HG03439 (cell line): ENCODE measurements at regions not wholly inside any gene's neighbourhood (a gene's known extent, or its start where the extent isn't known, plus 50 kb on each side); places are given as distances from the start of the nearest gene placed in this dataset.

Source experiments
- ATAC-seq: cut with Tn5 transposase; IDR thresholded peaks from one replicate; pipeline ENCODE4 v1.9.1; 2021; ENCODE audit warnings: mild to moderate bottlenecking, moderate library complexity; ENCODE audit not compliant: unreplicated experiment

DNA sequence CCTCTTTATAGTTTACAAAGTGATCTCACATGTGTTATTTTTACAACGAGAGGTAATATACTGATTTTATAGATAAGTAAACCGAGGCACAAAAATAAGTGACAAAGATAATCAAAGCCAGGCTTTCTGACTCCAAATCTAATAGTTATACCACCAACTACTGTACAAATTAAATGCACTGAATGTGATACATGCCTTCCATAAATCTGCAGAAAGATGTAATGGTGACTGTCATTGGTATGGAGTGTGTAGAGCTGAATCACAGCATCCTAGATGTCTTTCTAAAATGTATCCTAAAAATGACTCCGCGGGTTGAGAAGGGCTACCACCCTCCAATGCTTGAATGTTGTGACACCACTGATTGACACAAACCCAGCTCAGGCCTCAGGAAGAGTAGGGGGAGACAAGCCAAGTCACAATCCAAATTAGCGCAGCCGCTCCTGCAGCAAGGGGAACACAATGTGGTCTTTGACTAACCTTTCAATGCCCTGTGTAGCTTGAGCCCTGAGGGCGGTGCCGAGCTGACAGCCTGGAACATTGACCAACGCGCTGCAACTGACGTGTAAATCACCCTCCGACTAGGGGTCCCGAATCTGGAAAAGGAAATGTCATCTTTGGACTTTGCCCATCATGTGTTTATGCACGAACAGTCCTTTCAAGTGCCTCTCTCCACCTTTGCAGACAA, 136.8 kb downstream of the OLIG3 start:
- no peak for ATAC-seq

DNA sequence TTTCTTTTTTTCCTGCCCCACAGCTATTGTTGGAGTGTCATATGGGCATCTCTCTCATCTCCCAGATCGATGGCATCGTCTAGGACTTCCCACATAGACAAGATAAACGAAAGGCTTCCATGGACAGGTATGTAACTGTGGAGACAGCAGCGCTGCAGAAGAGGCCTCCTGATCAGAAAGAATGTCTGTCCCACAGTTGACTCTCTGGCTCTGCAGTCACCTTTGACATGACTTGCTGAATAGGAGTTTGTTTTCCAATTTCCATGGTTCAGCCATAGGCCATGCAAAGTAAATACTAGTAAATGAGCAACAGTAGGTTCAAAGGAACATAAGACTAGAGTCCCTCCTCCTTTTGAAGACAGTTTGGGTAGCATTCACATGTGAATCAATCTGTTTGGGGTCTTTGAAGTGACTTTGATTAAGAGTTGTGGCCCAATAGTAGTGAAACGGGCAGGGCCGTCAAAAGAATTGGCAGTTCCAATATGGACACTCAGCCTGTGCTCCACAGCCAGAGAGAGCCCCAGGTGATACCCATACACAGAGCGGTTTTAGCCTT, 134.7 kb upstream of the IFNGR1 start:
- no peak for ATAC-seq

DNA sequence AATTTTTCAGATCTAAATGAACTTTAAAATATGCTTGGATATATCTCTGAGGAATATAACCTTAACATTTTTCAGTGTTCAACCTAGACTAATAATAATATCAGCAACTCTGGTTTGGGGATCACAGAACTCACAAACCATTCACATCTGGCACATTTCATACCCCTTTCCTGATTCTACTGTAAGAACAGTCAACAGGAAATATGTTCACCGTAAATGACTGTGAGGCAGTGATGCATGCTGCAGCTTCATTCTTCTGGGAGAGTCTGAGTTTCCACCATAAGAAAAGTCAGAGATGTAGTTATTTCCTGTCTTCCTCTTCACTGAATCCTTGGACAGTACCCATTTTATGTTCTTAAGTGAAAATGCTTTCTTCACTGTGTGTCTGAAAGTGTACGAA, 134.2 kb upstream of the IFNGR1 start:
- ATAC-seq = no peak

DNA sequence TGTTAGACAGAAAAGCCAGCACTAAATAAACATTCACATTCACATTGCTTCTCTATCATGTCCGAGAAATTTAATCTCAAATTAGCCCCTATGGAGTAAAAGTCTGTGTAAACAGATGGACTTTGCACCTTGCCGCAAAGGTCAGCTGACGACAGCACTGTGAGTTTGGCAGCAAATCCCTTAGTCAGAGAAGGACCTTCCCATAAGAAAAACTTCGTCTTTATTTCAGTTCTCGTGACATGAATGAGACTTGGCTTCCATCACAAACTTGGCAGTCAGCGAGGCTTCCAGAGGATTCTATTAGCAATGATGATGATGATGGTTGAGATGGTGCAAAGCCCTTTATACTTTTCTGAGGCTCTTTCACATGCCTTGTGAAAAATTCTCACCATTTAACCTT, 133.7 kb upstream of the IFNGR1 start:
- no peak for ATAC-seq

DNA sequence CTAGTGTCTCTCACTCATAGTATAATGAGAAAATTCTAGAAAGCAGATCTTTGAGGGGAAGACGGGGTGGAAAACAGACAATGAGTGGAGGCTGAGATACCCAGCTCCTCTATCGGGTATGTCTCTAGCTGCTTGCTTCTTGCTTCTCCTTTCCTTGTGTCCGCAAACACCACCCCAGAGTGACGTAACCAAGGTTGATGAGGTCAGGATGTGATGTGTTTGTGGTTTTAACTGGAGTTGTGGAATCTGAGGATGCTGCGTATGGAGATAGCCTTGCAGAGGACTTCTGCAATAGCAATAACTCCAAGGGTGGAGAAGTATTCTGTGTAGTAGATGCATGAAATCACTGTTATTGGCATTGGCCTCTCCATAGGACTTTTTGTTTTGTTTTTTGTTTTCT, 132.7 kb upstream of the IFNGR1 start:
- ATAC-seq = no peak

DNA sequence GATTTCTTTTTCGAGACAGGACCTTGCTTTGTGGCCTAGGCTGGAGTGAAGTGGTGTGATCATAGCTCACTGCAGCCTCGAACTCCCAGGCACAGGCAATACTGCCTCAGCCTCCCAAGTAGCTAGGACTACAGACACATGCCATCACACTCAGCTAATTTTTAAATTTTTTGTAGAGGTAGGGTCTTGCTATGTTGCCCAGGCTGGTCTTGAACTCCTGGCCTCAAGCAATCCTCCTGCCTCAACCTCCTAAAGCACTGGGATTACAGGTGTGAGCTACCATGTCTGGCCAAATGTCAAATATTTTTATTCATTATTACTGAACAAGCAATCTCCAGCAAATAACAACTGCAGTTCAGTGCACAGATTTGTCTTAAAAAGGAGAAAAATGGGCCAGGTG, 131.7 kb upstream of the IFNGR1 start:
- no peak for ATAC-seq

DNA sequence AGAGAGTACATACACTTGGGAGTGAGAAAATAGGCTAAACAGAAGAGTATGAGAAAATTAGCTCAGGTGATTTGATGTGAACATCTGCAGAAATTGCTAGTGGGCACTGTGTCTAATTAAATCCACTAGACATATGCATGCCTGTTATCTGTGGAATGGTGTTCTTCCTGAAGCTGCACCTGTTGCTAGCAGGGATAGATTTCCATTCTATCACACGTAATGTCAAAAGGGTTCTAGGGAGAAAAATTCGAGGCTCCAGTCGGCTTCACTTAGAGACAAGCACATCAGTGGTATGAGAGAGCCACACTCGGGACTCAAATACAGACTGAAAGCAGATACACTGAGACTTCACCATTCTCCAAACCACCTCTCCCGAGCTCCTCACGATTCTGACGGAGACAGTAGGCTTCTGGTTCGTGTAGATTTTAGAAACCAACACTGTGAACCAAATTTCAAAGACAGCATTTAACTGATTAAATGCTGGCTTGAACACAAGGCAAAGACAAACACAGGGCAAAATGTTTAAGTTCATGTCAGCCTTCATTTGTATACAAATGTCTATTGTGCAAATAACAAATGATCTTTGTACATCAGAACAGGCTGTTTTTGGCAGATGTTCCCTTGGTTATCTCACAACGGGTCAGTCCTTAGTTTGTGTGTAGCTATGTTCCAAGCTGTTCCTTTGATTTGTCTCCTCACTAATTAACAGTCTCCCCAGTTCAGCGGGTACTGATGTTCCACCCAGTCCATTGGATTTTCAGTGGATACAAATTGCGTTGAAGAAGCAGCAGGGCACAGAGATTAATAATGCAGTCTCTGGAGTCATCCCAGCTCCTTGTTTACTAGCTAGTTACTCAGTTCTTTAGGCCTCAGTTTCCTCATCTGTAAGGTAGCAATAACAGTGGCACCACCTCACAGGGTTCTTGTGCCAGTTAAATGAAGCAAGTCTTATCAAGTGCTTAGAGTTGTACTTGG, 131.0 kb upstream of the IFNGR1 start:
- ATAC-seq = no peak

DNA sequence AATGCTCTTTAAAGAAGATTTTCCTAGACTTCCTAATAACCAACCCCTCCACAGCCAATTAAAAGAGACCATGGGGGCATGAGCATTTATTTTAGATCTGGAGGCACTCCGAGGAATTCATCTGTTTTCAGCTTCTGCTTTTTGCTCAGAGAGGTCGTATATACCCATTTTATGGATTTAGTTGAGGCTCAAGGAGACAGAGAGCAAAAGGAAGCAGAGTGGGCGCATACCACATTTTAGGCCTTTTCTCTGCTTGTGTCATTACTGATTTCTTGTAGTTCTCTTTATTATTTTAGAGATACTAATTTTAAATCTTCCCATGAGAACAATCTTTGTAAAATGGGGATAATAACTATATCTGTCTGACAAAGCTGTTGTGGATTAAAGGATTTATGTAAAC, 129.6 kb upstream of the IFNGR1 start:
- no peak for ATAC-seq

DNA sequence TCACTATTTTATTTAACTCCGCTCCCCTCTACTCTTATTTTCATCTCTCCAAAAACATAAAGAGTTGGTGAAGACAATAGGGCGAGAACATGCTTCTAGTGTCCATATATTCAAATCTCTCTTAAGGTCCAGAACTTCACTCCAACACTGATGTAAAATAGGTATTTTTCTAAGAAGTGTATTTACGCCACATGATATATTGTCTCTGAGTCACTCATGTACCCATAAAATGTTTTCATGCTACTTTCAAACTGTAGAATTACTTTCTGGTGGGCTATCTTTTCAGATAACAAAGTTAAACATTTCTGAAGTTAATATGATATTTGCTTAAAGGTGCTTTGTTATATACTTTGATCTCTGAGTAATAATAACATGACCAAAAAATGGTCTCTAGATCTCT, 124.1 kb upstream of the IFNGR1 start:
- ATAC-seq = no peak

DNA sequence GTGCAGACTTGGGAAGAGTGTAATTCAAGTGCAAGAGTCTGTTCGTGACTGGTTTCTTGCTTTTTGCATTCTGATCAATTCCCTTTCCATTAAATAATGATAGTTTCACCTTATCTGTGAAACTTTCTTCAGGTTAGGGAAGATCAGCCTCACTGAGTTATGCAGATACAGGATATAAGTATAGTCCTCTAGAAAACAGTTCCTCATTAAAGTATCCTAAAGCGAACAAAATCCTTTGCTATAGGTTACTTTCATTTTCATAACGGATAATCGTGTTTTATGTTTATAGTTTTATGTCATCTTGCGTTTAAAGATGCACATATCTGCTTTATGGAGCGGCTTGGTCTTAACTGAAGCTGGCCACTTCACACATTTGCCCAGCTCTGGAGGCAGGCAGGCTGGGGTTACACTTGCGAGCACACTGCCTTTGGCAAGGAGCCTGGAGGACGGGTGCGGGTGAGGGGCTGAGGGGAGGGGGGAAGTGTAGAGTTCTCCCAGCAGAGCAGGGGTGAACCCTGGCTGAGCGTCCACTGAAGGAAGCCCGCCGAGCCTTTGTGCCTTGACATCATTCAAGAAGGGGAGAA, 123.5 kb upstream of the IFNGR1 start:
- ATAC-seq = no peak

DNA sequence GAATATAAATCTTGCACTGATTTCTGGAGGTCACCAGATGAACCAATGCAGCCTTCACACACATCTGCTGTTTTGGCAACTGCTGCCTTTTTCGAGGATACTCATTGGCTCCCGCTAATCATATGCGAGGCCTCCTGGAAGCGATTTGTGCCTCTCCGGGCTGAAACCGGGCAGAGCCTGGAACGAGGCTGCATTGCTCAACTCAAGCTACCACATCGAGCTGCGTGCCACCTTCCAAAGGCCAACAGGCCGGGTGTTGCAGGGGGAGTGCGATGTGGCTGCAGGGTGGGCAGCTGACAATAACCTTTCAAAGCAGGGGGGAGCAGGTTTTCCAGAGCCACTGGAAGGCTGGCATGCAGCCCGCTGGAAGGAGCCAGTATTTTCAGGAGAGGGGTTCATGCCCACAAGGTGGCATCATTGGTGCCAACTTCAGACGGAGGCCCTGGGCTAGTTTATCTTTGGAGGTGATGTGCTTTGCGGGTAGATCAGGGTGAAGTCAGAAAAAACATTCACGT, 122.6 kb upstream of the IFNGR1 start:
- no peak for ATAC-seq

DNA sequence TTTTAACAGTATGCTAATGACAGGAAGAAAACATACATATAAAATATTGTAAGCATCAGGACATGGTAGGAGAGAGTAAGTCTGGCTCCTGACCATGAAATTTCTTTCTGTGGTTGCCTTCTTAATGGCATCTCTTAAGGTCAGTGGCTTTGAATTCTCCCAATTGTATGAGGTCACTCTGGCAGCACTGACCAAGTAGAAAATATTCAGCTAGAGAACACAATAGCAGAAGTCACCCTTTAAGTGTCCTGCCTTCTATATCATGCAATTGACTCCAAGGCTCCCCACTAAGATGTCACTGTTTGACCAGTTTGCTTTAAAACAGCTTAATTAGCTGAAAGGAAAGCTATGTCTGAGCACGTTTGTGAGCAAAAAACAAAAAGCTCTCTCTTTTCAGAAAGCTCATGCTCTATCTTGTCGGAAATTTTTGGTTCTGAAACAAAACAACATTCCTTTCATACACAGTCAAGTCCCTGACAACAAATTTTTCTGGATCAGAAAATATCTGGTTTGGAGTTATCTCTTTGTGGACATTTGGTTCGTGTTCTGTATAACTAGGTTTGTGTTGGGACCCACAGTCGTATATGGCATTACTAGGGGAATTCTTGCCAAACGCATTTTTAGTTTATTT, 120.9 kb upstream of the IFNGR1 start:
- no peak for ATAC-seq

DNA sequence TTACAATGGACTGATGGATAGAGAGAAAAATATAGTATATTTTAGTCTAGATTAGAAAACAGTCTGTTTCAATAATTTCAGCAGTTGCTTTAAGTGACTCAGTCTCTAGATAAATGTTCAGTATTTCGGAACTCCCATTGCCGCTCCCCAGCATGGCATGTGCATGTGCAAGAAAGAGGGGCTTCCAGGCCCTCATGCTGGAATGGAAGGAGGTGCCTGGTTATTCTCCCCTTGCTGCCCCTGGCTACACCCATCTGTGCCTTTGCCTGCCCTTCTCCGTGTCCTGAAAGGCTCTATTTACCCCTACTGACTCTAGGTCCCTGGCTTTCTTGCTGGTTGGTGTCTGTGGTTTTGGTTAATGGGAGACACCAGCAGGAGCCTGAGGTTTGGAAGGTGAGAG, 115.7 kb upstream of the IFNGR1 start:
- ATAC-seq = no peak

DNA sequence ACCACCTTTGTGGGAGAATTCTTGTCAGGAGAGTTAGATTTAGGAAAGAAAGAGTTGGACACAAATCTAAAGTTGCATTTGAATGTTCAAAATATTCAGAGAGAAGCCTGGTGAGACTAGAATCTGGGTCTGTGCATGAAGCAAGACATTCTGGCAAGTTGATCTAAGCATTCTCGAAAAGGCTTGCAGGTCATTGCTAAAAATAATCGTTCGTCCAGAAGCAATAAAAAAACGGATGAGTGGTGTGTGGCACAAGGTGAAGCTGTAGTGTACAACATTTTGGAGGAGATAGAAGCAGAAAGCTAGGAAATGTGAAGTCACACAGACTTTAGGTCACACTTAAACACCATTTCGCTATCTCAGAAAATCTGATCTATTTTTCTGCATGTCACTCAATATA, 114.9 kb upstream of the IFNGR1 start:
- no peak for ATAC-seq

DNA sequence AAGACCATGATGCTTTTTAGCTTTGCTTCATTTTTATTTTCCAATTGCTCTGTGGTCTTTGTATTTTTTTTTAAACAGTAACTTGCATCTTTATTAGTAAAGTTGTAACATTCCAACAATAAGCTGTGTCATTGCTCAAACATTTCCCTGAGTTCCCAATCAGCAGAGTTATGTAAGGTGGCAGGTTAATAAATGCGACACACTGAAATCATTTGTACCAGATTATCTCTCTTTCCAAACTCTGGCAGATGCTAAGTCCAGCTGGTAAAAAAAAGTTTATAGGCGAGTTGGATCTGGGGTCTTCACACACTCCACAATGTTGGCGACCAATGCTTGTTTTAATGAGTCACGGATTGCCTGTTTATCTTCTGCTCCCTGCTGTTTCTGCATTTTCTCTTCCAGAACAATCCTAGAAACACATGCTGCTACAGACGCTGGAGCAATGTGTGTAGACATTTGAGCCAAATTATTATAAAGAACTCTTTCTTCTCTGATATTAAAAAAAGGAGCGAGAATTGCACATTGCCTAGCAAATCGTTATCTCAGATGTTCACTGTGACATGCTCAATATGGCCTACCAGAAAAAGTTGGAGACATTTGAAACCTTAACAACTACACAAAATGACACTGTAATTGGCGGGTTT, 113.6 kb upstream of the IFNGR1 start:
- no peak for ATAC-seq

DNA sequence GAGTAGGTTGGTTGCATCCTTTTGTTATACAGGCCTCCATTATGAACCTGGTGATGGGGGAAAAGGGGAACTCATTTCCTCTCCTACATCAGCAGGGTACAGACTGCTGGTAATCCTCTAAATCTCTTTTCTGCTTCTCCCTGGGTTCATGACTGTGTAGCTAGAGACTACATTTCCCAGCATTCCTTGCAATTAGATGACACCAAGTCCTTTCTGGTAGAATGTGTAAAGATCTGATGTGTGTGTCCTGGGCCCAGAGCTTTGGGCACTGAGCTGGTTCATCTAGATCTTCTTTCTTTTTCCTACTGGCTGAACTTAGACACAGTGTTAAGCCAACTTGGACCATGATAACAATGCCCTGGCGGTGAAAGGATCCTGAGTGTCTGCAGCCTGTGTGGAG, 104.7 kb upstream of the IFNGR1 start:
- no peak for ATAC-seq

DNA sequence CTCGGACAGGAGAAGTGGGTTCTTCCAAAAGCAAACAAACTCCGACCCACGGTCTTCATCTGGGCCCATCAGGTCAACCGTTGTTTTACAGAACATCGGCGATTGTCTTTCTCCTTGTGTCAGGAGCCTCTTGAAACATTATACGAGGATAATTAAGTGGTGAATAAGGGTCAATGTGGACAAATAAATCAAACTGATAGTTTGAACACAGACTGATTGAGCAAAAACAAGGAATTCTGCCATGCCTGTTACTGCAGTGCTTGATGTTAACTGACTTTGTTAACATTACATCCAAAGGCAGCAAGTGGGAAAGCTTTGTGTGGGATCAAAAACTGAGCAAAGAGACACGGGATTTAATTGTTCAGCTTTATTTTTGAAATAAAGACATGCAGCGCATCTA, 101.1 kb upstream of the IFNGR1 start:
- no peak for ATAC-seq

DNA sequence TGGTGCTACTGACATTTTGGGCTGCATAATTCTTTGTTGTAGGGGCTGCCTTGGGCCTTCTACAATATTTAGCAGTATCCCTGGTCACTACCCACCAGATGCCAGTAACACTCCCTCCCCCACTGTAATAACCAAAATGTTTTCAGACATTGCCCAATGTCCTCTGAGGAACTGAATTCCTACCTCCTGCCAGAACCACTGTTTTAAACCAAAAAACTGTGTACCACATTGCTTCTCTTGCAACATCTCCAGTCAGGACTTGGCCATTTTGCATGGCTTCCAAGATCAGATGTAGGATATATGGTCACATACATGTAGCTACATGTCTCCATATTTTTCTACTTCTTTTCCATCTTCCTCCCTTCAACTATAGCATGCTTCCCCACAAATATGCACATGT, 97.4 kb upstream of the IFNGR1 start:
- no peak for ATAC-seq

DNA sequence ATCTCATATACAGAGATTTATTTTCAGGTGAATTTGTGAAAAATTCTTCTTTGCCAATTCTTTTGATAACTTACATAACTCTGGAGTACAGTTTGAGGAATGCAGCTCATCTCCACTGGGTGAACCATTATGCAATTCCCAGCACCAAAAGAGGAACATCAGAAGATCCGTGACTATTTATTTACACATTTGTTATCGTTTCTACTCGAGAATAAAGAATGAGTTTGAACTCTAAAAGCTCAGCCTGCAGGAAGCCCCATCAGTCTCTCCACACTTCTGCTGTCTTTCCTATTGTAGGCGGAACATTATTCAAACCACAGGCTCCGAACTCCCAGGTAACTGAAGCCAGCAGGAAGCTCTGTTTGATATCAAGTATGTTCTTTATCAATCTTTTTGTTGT, 95.9 kb upstream of the IFNGR1 start:
- ATAC-seq = no peak
